IMR-90 (cell line): ENCODE measurements at regions not wholly inside any gene's neighbourhood (a gene's known extent, or its start where the extent isn't known, plus 50 kb on each side); places are given as distances from the start of the nearest gene placed in this dataset.

Experiments used
- ATAC-seq: fragments of 200-7000 bp; cut with Tn5 transposase; 2 replicates; pipeline ENCODE4 v1.9.1; 2020; ENCODE audit warnings: low read depth, mild to moderate bottlenecking, moderate library complexity
- BruUV-seq: library from RNA; stranded (reverse); fragments of 400-500 nt; replicated peaks from 2 replicates; lab custom pipeline; 2021; lab: Mats Ljungman, UMichigan
- CTCF ChIA-PET: fragments of 300-600 bp; formaldehyde crosslinking; extraction: SDS; loops from one replicate; lab custom pipeline; 2021; ENCODE audit warnings: antibody characterized with exemption; lab: Yijun Ruan, JAX
- POLR2A ChIA-PET: fragments of 300-600 bp; sonication (Branson Sonifier 250); formaldehyde crosslinking; loops from one replicate; lab custom pipeline; 2022; ENCODE audit warnings: antibody characterized with exemption; ENCODE audit not compliant: unreplicated experiment; lab: Charles Lee
- DNase-seq: peaks from one replicate; pipeline ENCODE4 v3.0.0; 2013
- H2AFZ ChIP-seq: replicated peaks from 2 replicates; pipeline ENCODE3; 2013; ENCODE audit warnings: low read length, mild to moderate bottlenecking; ENCODE audit not compliant: poor library complexity
- H2AK5ac ChIP-seq: 2 replicates; pipeline ENCODE4 v1.6.1; 2013; ENCODE audit warnings: low read depth, low read length, inconsistent platforms
- H2AK9ac ChIP-seq: replicated peaks from 2 replicates; pipeline ENCODE3; 2013; ENCODE audit warnings: mild to moderate bottlenecking, low read depth, low read length, moderate library complexity; ENCODE audit not compliant: poor library complexity
- H2BK120ac ChIP-seq: 2 replicates; pipeline ENCODE4 v1.6.1; 2013; ENCODE audit warnings: low read depth, low read length, inconsistent platforms
- H2BK15ac ChIP-seq: 3 replicates; pipeline ENCODE4 v1.6.1; 2013; ENCODE audit warnings: low read depth, low read length, inconsistent platforms
- H2BK20ac ChIP-seq: 2 replicates; pipeline ENCODE4 v1.6.1; 2013; ENCODE audit warnings: low read depth, mild to moderate bottlenecking, inconsistent platforms, low read length, moderate library complexity
- H2BK5ac ChIP-seq: 2 replicates; pipeline ENCODE4 v1.6.1; 2013; ENCODE audit warnings: mild to moderate bottlenecking, low read depth, low read length, inconsistent platforms; ENCODE audit not compliant: poor library complexity, severe bottlenecking
- H3K14ac ChIP-seq: replicated peaks from 2 replicates; pipeline ENCODE4 v1.6.1; 2013; ENCODE audit warnings: low read depth, low read length, inconsistent platforms
- H3K18ac ChIP-seq: 2 replicates; pipeline ENCODE4 v1.6.1; 2013; ENCODE audit warnings: low read depth, low read length, control low read depth
- H3K23ac ChIP-seq: 2 replicates; pipeline ENCODE4 v1.6.1; 2013; ENCODE audit warnings: low read depth, low read length, inconsistent platforms
- H3K27ac ChIP-seq: 2 replicates; pipeline ENCODE4 v1.5.1; 2013; ENCODE audit warnings: mild to moderate bottlenecking, control low read depth, low read length; ENCODE audit not compliant: insufficient read depth
- H3K27me3 ChIP-seq: 2 replicates; pipeline ENCODE4 v1.6.1; 2013; ENCODE audit warnings: low read length; ENCODE audit not compliant: control insufficient read depth, insufficient read depth
- H3K36me3 ChIP-seq: 2 replicates; pipeline ENCODE4 v1.6.1; 2013; ENCODE audit warnings: low read length, mixed read lengths; ENCODE audit not compliant: control insufficient read depth, insufficient read depth
- H3K4ac ChIP-seq: 2 replicates; pipeline ENCODE4 v1.6.1; 2013; ENCODE audit warnings: low read depth, low read length, inconsistent platforms
- H3K4me1 ChIP-seq: 2 replicates; pipeline ENCODE4 v1.6.1; 2013; ENCODE audit warnings: low read length, mixed read lengths; ENCODE audit not compliant: control insufficient read depth, insufficient read depth
- H3K4me2 ChIP-seq: 2 replicates; pipeline ENCODE4 v1.6.1; 2013; ENCODE audit warnings: low read depth, mild to moderate bottlenecking, control low read depth, low read length, moderate library complexity
- H3K4me3 ChIP-seq: 2 replicates; pipeline ENCODE4 v1.5.1; 2013; ENCODE audit warnings: low read depth, mild to moderate bottlenecking, control low read depth, low read length, moderate library complexity; ENCODE audit not compliant: insufficient read depth
- H3K56ac ChIP-seq: 2 replicates; pipeline ENCODE4 v1.6.1; 2013; ENCODE audit warnings: low read length, inconsistent platforms; ENCODE audit not compliant: insufficient read depth; ENCODE audit errors: extremely low read depth
- H3K79me1 ChIP-seq, 2 experiments: 2 replicates each; pipeline ENCODE4 v1.6.1; 2013; ENCODE audit warnings: low read length in 2 of 2, inconsistent platforms in 1 of 2, low read depth in 1 of 2
- H3K9ac ChIP-seq: 2 replicates; pipeline ENCODE4 v1.6.1; 2013; ENCODE audit warnings: low read depth, low read length, control low read depth
- H3K9me1 ChIP-seq: 2 replicates; pipeline ENCODE4 v1.6.1; 2013; ENCODE audit warnings: low read length, inconsistent platforms; ENCODE audit not compliant: insufficient read depth
- H3K9me3 ChIP-seq: 2 replicates; pipeline ENCODE4 v1.6.1; 2013; ENCODE audit warnings: low read length; ENCODE audit not compliant: control insufficient read depth, insufficient read depth
- H4K20me1 ChIP-seq: 2 replicates; pipeline ENCODE4 v1.6.1; 2013; ENCODE audit warnings: low read length, inconsistent platforms; ENCODE audit not compliant: insufficient read depth
- H4K5ac ChIP-seq: 2 replicates; pipeline ENCODE4 v1.6.1; 2013; ENCODE audit warnings: mild to moderate bottlenecking, low read depth, low read length, control low read depth
- H4K8ac ChIP-seq, 2 experiments: 2 replicates each; pipeline ENCODE4 v1.6.1; 2013; ENCODE audit warnings: low read depth in 2 of 2, low read length in 2 of 2, control low read depth in 1 of 2, inconsistent platforms in 1 of 2
- H4K91ac ChIP-seq: 2 replicates; pipeline ENCODE4 v1.6.1; 2013; ENCODE audit warnings: low read depth, low read length, inconsistent platforms; ENCODE audit not compliant: insufficient read depth
- CEBPB ChIP-seq: IDR thresholded peaks from 2 replicates; pipeline ENCODE4 v1.6.1; 2012; ENCODE audit warnings: low read depth, low read length, improper control_type of control experiment
- CHD1 ChIP-seq: IDR thresholded peaks from 2 replicates; pipeline ENCODE4 v1.6.1; 2012; ENCODE audit warnings: low read depth, low read length, improper control_type of control experiment
- FOS ChIP-seq: fragments of 150-350 bp; IDR thresholded peaks from 2 replicates; pipeline ENCODE4 v1.6.1; 2016; ENCODE audit warnings: low read depth, low read length
- MXI1 ChIP-seq: IDR thresholded peaks from 2 replicates; pipeline ENCODE4 v1.6.1; 2012; ENCODE audit warnings: low read depth, mild to moderate bottlenecking, low read length, moderate library complexity, borderline replicate concordance
- NFE2L2 ChIP-seq: fragments of 150-350 bp; IDR thresholded peaks from 2 replicates; pipeline ENCODE4 v1.6.1; 2016; ENCODE audit warnings: low read depth, mild to moderate bottlenecking, low read length
- POLR2A ChIP-seq: IDR thresholded peaks from 2 replicates; pipeline ENCODE4 v1.6.1; 2012; ENCODE audit warnings: mild to moderate bottlenecking, low read depth, low read length
- WGBS, 2 experiments: methylation state at CpG; one replicate each; pipeline versions ENCODE4 v1.1.5 to v1.1.7; 2013; ENCODE audit warnings: missing lambda C conversion rate in 2 of 2; ENCODE audit not compliant: insufficient read length in 1 of 2; ENCODE audit errors: extremely low coverage in 2 of 2; 5-methylcytosine and 5-hydroxymethylcytosine counted together
- dilution Hi-C: fragments of 300-500 bp; cut with HindIII; formaldehyde crosslinking; loops from one replicate; pipeline ENCODE4 v1.14.3; 2018; ENCODE audit warnings: low sequenced_read_pairs; ENCODE audit not compliant: unreplicated experiment
- in situ Hi-C: fragments of 300-500 bp; cut with MboI; formaldehyde crosslinking; loops from 3 replicates; pipeline ENCODE4 v1.14.3; 2019; ENCODE audit warnings: low sequenced_read_pairs, inconsistent platforms, mixed read lengths
- intact Hi-C: fragments of 100-400 bp; cut with micrococcal nuclease; formaldehyde crosslinking; loops from 2 replicates; pipeline ENCODE4 v1.10.0; 2022
- TF ChIP-seq, protein P1 (sequence below): conservative IDR thresholded peaks from 2 replicates; pipeline ENCODE4 v1.5.1; 2012; ENCODE audit warnings: mild to moderate bottlenecking, low read depth, low read length, improper control_type of control experiment
- TF ChIP-seq, protein P2 (sequence below): fragments of 150-350 bp; IDR thresholded peaks from 2 replicates; pipeline ENCODE4 v1.6.1; 2016; ENCODE audit warnings: low read depth, mild to moderate bottlenecking, low read length, moderate library complexity, borderline replicate concordance
- TF ChIP-seq, protein P3 (sequence below): fragments of 150-350 bp; IDR thresholded peaks from 2 replicates; pipeline ENCODE4 v1.6.1; 2017; ENCODE audit warnings: mild to moderate bottlenecking, antibody characterized with exemption, low read length, low read depth

DNA sequence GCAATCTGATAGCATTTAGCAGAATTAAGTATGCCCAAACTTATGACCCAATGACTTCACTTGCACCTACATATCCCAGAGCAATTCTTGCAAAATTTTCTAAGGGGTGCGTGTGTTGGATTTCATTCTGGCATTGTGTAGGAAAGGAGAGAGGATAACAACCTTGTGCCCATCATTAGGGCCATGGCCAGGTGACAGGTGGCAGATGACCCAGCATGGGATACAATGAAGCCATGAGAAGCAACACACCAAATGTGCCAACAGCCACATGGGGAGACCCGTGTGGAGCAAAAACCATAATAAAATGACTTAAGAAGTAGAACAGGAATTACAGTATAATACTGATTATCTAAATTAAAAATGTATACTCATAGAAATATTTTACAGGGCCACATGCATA is 166.9 kb upstream of the EPB41L3 start:
- H3K36me3 ChIP-seq = no peaks in the 10 kb centered on the region
- H2AFZ ChIP-seq = no peak overlapping the region
- no peaks in the 10 kb centered on the region for H4K20me1 ChIP-seq
- no peak overlapping the region for H3K9ac ChIP-seq
- ChIA-PET CTCF (no interaction called here), POLR2A (no interaction called here)
- TF ChIP-seq, protein P1, sequence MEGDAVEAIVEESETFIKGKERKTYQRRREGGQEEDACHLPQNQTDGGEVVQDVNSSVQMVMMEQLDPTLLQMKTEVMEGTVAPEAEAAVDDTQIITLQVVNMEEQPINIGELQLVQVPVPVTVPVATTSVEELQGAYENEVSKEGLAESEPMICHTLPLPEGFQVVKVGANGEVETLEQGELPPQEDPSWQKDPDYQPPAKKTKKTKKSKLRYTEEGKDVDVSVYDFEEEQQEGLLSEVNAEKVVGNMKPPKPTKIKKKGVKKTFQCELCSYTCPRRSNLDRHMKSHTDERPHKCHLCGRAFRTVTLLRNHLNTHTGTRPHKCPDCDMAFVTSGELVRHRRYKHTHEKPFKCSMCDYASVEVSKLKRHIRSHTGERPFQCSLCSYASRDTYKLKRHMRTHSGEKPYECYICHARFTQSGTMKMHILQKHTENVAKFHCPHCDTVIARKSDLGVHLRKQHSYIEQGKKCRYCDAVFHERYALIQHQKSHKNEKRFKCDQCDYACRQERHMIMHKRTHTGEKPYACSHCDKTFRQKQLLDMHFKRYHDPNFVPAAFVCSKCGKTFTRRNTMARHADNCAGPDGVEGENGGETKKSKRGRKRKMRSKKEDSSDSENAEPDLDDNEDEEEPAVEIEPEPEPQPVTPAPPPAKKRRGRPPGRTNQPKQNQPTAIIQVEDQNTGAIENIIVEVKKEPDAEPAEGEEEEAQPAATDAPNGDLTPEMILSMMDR = no peak
- TF ChIP-seq, protein P2, sequence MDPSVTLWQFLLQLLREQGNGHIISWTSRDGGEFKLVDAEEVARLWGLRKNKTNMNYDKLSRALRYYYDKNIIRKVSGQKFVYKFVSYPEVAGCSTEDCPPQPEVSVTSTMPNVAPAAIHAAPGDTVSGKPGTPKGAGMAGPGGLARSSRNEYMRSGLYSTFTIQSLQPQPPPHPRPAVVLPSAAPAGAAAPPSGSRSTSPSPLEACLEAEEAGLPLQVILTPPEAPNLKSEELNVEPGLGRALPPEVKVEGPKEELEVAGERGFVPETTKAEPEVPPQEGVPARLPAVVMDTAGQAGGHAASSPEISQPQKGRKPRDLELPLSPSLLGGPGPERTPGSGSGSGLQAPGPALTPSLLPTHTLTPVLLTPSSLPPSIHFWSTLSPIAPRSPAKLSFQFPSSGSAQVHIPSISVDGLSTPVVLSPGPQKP = no peak
- TF ChIP-seq CEBPB = no peak
- no peak for TF ChIP-seq CHD1
- TF ChIP-seq MXI1 = no peak
- TF ChIP-seq, protein P3, sequence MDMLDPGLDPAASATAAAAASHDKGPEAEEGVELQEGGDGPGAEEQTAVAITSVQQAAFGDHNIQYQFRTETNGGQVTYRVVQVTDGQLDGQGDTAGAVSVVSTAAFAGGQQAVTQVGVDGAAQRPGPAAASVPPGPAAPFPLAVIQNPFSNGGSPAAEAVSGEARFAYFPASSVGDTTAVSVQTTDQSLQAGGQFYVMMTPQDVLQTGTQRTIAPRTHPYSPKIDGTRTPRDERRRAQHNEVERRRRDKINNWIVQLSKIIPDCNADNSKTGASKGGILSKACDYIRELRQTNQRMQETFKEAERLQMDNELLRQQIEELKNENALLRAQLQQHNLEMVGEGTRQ = no peak
- no peak for TF ChIP-seq POLR2A
- no peak for TF ChIP-seq FOS
- no peak for TF ChIP-seq NFE2L2
- no peak for ATAC-seq
- no peaks in the 10 kb centered on the region for H3K27me3 ChIP-seq
- intact Hi-C loops = no loop called here
- no peak overlapping the region for H3K27ac ChIP-seq
- dilution Hi-C loops = no loop called here
- no peak overlapping the region for H3K14ac ChIP-seq
- H3K56ac ChIP-seq = no peak overlapping the region
- no peaks in the 10 kb centered on the region for H3K9me1 ChIP-seq
- H3K4me2 ChIP-seq = no peak overlapping the region
- H4K5ac ChIP-seq = no peak overlapping the region
- no peak overlapping the region for H3K23ac ChIP-seq
- H3K4me1 ChIP-seq = no peaks in the 10 kb centered on the region
- no peaks in the 10 kb centered on the region for H3K9me3 ChIP-seq
- no CpG with 5 or more reads among the region's 2 CpGs for WGBS, 2 experiments
- no TSS peak for BruUV-seq
- no peak overlapping the region for H4K91ac ChIP-seq
- DNase-seq = no peak
- H4K8ac ChIP-seq = no peak overlapping the region
- no peak overlapping the region for H3K4ac ChIP-seq
- no peak overlapping the region for H2BK120ac ChIP-seq
- H3K4me3 ChIP-seq = no peak overlapping the region
- H2BK5ac ChIP-seq = no peak overlapping the region
- H2BK15ac ChIP-seq = no peak overlapping the region
- H2AK9ac ChIP-seq = no peak overlapping the region
- H3K18ac ChIP-seq = no peak overlapping the region
- in situ Hi-C loops = no loop called here
- H2AK5ac ChIP-seq = no peak overlapping the region
- no peak overlapping the region for H2BK20ac ChIP-seq
- no peaks in the 10 kb centered on the region for H3K79me1 ChIP-seq
